ENCODE measurements at regions not wholly inside any gene's neighbourhood (a gene's known extent, or its start where the extent isn't known, plus 50 kb on each side); places are given as distances from the start of the nearest gene placed in this dataset.
A peak's percentile ranks its signal among the peaks of the same experiment; 100 is the strongest.

DNA sequence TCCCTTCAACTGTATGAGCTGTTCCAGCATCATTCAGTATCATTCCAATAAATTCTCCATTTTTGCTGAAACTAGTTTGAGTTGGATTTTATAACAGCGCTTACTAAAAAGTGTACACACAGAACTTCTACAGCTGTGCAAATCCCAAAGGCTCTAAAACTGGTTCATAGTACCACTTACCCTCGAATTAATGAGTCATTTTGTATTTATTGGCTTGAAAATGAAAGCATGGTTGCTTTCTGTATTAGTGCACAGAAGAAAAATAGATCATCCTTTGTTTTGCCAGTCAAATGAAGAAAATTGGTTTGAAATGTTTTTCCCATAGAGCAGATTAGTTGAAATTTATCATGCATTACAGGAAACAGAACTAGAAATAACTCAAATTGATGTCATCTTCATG lies 268.3 kb upstream of the CPNE8 start:
- H3K4me3 ChIP-seq (replicated peaks; ENCODE audit: low read depth, low read length), result no peak overlapping the region
- TF ChIP-seq, protein P1, sequence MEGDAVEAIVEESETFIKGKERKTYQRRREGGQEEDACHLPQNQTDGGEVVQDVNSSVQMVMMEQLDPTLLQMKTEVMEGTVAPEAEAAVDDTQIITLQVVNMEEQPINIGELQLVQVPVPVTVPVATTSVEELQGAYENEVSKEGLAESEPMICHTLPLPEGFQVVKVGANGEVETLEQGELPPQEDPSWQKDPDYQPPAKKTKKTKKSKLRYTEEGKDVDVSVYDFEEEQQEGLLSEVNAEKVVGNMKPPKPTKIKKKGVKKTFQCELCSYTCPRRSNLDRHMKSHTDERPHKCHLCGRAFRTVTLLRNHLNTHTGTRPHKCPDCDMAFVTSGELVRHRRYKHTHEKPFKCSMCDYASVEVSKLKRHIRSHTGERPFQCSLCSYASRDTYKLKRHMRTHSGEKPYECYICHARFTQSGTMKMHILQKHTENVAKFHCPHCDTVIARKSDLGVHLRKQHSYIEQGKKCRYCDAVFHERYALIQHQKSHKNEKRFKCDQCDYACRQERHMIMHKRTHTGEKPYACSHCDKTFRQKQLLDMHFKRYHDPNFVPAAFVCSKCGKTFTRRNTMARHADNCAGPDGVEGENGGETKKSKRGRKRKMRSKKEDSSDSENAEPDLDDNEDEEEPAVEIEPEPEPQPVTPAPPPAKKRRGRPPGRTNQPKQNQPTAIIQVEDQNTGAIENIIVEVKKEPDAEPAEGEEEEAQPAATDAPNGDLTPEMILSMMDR (IDR thresholded peaks at IDR 0.05; ENCODE audit: low read depth, low read length, missing control alignments), result no peak
- DNase-seq (ENCODE audit: extremely low read depth, low read depth), result no peak

DNA sequence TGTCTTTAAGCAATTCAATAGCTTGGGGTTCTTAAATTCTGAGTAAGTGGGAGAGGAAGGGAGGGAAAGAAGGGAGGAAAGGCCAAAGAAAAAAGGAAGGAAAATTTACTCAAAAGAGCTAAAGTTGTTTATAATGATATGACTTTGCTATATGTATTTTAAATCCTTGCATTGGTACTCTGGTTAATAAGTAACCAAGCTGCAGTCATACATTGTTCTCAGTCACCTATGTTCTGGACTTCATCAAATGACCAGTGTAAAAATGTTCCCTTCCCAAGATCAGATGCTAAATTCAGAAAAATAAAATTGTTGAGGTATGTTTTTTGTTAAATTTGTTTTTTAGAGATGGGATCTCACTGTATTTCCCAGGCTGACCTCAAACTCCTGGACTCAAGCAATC lies 259.9 kb upstream of the CPNE8 start:
- H3K4me3 ChIP-seq (replicated peaks; ENCODE audit: low read depth, low read length), result no peak overlapping the region
- DNase-seq (ENCODE audit: extremely low read depth, low read depth), result no peak
- TF ChIP-seq, protein P1 (IDR thresholded peaks at IDR 0.05; ENCODE audit: low read depth, low read length, missing control alignments), result no peak

DNA sequence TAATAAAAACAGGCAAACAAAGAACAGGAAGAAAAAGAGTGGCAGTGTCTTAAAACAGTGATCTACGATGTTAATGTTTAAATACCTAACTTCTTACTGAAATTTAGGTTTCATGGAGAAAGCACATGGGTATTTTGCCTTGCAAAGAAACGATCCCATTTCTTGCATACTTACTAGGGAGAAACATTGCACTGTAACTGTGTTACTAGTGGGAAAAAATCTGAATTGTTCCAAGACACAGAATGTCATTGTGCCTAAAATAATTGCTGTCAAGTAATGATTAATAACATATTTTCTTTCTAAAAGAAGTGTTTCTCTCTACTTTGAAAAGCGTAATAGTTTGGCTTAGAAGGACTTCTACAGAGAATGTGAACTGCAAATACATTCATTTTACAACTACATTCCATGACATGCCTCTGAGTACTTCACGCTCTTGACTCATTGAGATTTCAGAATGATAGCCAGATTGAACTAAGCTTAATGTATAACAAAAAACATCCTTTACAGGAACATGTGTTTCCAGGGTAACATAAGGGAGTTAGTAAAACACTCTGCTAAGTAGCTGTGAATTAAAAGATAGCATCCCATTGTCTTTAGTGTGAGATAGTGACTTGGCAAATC lies 256.2 kb upstream of the CPNE8 start:
- DNase-seq (ENCODE audit: extremely low read depth, low read depth), result no peak
- TF ChIP-seq, protein P1 (IDR thresholded peaks at IDR 0.05; ENCODE audit: low read depth, low read length, missing control alignments), result no peak
- no peak overlapping the region for H3K4me3 ChIP-seq (replicated peaks; ENCODE audit: low read depth, low read length)

DNA sequence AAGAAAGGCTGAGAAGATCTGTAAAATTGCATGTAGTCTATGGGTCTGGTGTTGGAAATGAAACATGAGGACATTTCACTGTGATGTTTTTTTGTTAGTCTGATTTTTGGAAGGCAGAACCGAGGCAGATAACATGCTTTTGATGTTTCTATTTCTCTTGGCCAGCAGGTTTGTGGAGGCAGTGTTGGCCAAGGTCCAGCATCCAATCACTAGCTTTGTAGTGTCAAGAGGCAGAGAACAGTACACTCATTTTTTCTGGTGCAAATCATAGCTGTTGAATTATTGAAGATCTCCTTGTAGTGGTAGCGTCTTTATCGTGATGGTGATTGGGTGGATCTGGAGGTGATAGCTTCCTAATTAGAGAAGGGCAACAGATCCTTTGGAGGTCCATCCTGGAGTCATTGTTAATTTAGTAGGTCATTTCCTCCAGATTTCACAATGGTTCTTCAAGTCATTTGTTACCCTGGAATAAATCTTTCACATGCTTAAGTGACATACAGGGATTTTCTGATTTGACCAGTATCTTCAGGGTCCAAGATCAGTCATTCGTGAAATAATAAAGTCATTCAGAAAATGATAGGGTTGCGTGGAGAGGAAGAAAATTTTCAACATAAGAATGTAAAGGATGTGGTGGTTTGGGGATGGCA lies 252.4 kb upstream of the CPNE8 start:
- no peak for DNase-seq (ENCODE audit: extremely low read depth, low read depth)
- H3K4me3 ChIP-seq (replicated peaks; ENCODE audit: low read depth, low read length), result no peak overlapping the region
- TF ChIP-seq, protein P1 (IDR thresholded peaks at IDR 0.05; ENCODE audit: low read depth, low read length, missing control alignments), result no peak

DNA sequence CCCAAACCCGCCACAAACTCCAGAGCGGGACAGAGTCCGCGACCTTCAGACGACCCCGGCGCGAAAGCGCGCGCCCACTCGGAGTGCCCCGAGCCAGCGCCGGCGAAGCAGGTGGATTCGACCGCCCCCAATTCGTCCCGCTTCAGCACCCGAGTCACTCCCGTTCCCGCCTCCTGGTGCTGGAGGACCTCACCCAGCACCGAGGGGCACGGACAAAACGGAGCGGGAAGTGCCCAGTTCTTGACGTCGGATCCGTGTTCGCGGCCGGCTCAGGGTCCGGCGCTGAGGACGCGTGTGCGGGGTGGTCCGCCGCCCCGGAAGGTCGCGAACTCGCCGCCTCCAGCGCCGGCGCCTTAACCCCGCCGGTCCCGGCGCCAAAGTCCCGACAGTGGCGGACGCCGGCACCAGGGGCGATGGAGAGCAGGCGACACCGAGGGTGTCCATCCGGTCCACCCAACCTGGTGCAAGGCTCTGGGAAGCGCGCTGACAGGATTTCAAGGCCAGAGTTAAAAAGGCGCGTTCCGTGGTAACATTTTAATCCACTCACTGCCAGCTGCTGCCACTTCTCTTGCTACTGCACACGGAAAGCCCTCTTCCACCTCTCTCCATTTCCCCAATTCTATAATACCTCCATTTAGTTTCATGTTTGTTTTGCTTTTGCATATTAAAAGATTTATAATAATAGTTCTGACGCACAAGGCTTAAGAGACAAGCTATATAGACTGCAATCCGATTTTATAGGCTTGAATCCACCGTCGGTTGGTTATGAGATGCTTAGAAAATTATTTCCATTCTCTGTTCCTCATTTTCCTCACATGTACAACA lies 240.0 kb upstream of the CPNE8 start:
- no peak for DNase-seq (ENCODE audit: extremely low read depth, low read depth)
- TF ChIP-seq, protein P1 (IDR thresholded peaks at IDR 0.05; ENCODE audit: low read depth, low read length, missing control alignments), result peak; percentile 58
- H3K4me3 ChIP-seq (replicated peaks; ENCODE audit: low read depth, low read length), result no peak overlapping the region

DNA sequence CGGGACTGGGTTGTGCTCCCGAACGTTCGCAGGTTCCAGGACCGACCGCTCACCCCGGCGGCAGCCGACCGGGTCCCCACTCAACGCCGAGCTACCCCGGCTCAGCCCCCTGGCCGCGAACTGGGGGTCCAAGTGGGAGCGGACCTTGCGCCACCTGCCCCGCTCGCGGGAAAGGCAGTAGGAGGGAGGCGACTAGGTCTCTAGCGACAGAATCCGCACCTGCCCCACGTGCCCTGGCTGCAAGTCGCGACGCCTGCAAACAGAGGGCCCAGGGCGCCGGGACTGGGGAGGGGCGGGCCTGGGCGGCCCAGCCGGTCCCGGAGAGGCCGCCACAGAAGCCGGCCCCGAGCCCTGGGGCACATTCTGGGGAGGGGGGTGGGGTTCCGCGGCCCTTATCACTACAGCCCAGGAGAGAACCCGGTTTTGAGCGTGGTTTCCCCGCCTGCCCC lies 239.2 kb upstream of the CPNE8 start:
- DNase-seq (ENCODE audit: extremely low read depth, low read depth), result no peak
- TF ChIP-seq, protein P1 (IDR thresholded peaks at IDR 0.05; ENCODE audit: low read depth, low read length, missing control alignments), result no peak
- H3K4me3 ChIP-seq (replicated peaks; ENCODE audit: low read depth, low read length), result no peak overlapping the region

Data from HFF-Myc (cell line).